ENCODE measurements at regions not wholly inside any gene's neighbourhood (a gene's known extent, or its start where the extent isn't known, plus 50 kb on each side); places are given as distances from the start of the nearest gene placed in this dataset.

- no peak overlapping the region for H3K27ac ChIP-seq
- TF ChIP-seq, protein P1, sequence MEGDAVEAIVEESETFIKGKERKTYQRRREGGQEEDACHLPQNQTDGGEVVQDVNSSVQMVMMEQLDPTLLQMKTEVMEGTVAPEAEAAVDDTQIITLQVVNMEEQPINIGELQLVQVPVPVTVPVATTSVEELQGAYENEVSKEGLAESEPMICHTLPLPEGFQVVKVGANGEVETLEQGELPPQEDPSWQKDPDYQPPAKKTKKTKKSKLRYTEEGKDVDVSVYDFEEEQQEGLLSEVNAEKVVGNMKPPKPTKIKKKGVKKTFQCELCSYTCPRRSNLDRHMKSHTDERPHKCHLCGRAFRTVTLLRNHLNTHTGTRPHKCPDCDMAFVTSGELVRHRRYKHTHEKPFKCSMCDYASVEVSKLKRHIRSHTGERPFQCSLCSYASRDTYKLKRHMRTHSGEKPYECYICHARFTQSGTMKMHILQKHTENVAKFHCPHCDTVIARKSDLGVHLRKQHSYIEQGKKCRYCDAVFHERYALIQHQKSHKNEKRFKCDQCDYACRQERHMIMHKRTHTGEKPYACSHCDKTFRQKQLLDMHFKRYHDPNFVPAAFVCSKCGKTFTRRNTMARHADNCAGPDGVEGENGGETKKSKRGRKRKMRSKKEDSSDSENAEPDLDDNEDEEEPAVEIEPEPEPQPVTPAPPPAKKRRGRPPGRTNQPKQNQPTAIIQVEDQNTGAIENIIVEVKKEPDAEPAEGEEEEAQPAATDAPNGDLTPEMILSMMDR (conservative IDR thresholded peaks at IDR 0.05): no peak
Measured at GRCh38 chr12:115273456-115273855, 589.5 kb upstream of the TBX3 start.

- TF ChIP-seq, protein P1 (conservative IDR thresholded peaks at IDR 0.05): no peak
- H3K27ac ChIP-seq: no peak overlapping the region
Measured at GRCh38 chr12:115268451-115268850, 584.5 kb upstream of the TBX3 start.

- TF ChIP-seq, protein P1 (conservative IDR thresholded peaks at IDR 0.05): no peak
- no peak overlapping the region for H3K27ac ChIP-seq
Measured at GRCh38 chr12:115267891-115268290, 583.9 kb upstream of the TBX3 start.

GRCh38 chr12:115267464-115267863 is 583.5 kb upstream of the TBX3 start:
- TF ChIP-seq, protein P1 (conservative IDR thresholded peaks at IDR 0.05): no peak
- no peak overlapping the region for H3K27ac ChIP-seq

DNA sequence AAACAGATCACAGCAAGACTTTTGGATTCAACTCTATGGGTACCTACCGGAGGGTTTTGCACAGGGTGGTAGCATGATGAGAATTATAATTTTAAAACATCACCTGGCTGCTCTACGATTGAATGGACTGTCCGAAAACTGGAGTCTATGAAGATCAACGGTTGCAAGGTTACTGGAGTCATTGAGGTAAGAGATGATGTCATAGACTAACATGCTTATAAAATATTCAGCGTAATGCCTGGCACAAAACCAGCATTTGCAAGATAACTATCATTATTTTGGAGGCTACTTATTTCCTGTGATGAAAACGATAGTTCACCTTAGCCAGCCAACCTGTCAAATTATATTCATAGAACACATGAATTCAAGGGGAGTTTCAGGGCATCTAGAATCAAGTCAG is 580.6 kb upstream of the TBX3 start:
- H3K27ac ChIP-seq: no peak overlapping the region
- TF ChIP-seq, protein P1 (conservative IDR thresholded peaks at IDR 0.05): no peak

GRCh38 chr12:115261691-115262398 is 577.9 kb upstream of the TBX3 start:
- no peak overlapping the region for H3K27ac ChIP-seq
- TF ChIP-seq, protein P1 (conservative IDR thresholded peaks at IDR 0.05): no peak

DNA sequence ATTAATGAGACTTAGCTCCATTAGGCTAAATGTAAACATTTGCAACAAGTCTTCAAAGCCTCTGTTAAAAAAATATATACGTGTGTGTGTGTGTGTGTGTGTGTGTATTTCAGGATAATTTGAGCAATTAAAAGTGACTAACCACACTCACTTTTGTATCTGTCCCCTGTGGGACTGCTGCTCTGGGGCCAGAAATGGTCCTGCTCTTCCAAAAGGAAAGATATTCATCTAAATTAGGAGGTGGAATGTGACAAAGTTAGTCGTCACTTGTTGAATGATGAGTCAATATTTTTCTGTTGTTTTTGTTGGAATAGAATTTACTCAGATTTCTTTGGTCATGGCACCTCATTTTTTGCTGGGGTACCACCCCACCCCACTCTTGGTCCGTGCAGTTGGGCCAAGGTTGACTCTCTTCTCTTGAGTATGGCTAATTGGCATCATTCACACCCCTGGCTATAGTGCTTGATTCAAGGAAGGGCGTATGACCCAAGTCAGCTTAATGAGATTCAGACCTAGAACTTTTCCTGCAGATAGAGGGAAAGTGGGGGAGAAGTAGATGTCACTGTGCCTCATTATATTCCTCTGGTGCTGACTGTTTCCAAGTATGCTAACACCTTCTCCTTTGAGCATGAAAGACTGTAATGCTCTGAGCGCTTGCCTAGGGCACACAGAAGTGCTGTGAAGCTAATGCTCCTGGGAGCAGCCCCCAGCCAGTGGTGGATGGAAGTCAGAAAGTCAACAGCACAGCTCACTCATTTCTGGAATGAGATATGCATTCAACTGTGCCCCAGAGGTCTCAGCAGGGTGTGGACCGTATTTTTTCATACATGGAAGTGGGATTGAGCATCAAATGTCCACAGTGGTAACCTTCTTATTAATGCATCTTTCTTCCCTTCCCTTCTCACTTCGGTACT is 577.0 kb upstream of the TBX3 start:
- TF ChIP-seq, protein P1 (conservative IDR thresholded peaks at IDR 0.05): no peak
- no peak overlapping the region for H3K27ac ChIP-seq
